Mesendoderm (in vitro differentiated cells): ENCODE measurements at regions not wholly inside any gene's neighbourhood (a gene's known extent, or its start where the extent isn't known, plus 50 kb on each side); places are given as distances from the start of the nearest gene placed in this dataset.
"Not testable (repeated sequence)": the region's sequence is repeated elsewhere in the genome, so short reads cannot be mapped to it uniquely, and the experiment has no call there.

Experiments
- DNase-seq: peaks from one replicate; pipeline ENCODE4 v3.0.0; 2013
- H2AK5ac ChIP-seq: 2 replicates; pipeline ENCODE4 v1.6.1; 2013; ENCODE audit warnings: low read length, inconsistent platforms
- H2BK120ac ChIP-seq: 2 replicates; pipeline ENCODE4 v1.6.1; 2013; ENCODE audit warnings: low read depth, mild to moderate bottlenecking, low read length, moderate library complexity, mixed read lengths
- H2BK15ac ChIP-seq: replicated peaks from 2 replicates; pipeline ENCODE4 v1.6.1; 2013; ENCODE audit warnings: low read depth, mild to moderate bottlenecking, moderate library complexity
- H2BK5ac ChIP-seq: 2 replicates; pipeline ENCODE4 v1.6.1; 2013; ENCODE audit warnings: low read length, inconsistent platforms
- H3K18ac ChIP-seq: 2 replicates; pipeline ENCODE4 v1.6.1; 2013; ENCODE audit warnings: mild to moderate bottlenecking, low read length, mixed read lengths
- H3K23ac ChIP-seq: one replicate; pipeline ENCODE4 v1.6.1; 2013; ENCODE audit warnings: low read length
- H3K27ac ChIP-seq: 2 replicates; pipeline ENCODE4 v1.5.1; 2013; ENCODE audit warnings: low read depth, mild to moderate bottlenecking, inconsistent platforms, low read length, moderate library complexity
- H3K27me3 ChIP-seq: 2 replicates; pipeline ENCODE4 v1.6.1; 2013; ENCODE audit warnings: low read length, control low read depth, mild to moderate bottlenecking, inconsistent platforms; ENCODE audit not compliant: insufficient read depth, poor library complexity
- H3K36me3 ChIP-seq: 2 replicates; pipeline ENCODE4 v1.6.1; 2013; ENCODE audit warnings: low read length, inconsistent platforms; ENCODE audit not compliant: control insufficient read depth, insufficient read depth
- H3K4ac ChIP-seq: one replicate; pipeline ENCODE4 v1.6.1; 2013; ENCODE audit warnings: low read depth, mild to moderate bottlenecking, low read length, moderate library complexity
- H3K4me1 ChIP-seq: 2 replicates; pipeline ENCODE4 v1.6.1; 2013; ENCODE audit warnings: low read depth, low read length, inconsistent platforms; ENCODE audit not compliant: control insufficient read depth
- H3K4me2 ChIP-seq: 2 replicates; pipeline ENCODE4 v1.6.1; 2013; ENCODE audit warnings: low read length
- H3K4me3 ChIP-seq: 2 replicates; pipeline ENCODE4 v1.5.1; 2013; ENCODE audit warnings: mild to moderate bottlenecking, low read length
- H3K56ac ChIP-seq: one replicate; pipeline ENCODE4 v1.6.1; 2013; ENCODE audit warnings: low read length
- H3K79me1 ChIP-seq: 2 replicates; pipeline ENCODE4 v1.6.1; 2013; ENCODE audit warnings: low read length, inconsistent platforms
- H3K79me2 ChIP-seq: 2 replicates; pipeline ENCODE4 v1.6.1; 2013; ENCODE audit warnings: mild to moderate bottlenecking, low read length; ENCODE audit not compliant: control insufficient read depth, insufficient read depth
- H3K9ac ChIP-seq: 2 replicates; pipeline ENCODE4 v1.6.1; 2013; ENCODE audit warnings: low read length, inconsistent platforms
- H4K5ac ChIP-seq: one replicate; pipeline ENCODE4 v1.6.1; 2013; ENCODE audit warnings: low read length
- H4K8ac ChIP-seq: one replicate; pipeline ENCODE4 v1.6.1; 2013; ENCODE audit warnings: low read depth, mild to moderate bottlenecking, control low read depth, low read length, moderate library complexity
- WGBS: extraction: QIAGEN DNeasy Blood & Tissue Kit; methylation state at CpG from one replicate; pipeline ENCODE4 v1.1.7; 2013; ENCODE audit warnings: low lambda C conversion rate, missing lambda C conversion rate; ENCODE audit not compliant: insufficient coverage; ENCODE audit errors: extremely low coverage; 5-methylcytosine and 5-hydroxymethylcytosine counted together

DNA sequence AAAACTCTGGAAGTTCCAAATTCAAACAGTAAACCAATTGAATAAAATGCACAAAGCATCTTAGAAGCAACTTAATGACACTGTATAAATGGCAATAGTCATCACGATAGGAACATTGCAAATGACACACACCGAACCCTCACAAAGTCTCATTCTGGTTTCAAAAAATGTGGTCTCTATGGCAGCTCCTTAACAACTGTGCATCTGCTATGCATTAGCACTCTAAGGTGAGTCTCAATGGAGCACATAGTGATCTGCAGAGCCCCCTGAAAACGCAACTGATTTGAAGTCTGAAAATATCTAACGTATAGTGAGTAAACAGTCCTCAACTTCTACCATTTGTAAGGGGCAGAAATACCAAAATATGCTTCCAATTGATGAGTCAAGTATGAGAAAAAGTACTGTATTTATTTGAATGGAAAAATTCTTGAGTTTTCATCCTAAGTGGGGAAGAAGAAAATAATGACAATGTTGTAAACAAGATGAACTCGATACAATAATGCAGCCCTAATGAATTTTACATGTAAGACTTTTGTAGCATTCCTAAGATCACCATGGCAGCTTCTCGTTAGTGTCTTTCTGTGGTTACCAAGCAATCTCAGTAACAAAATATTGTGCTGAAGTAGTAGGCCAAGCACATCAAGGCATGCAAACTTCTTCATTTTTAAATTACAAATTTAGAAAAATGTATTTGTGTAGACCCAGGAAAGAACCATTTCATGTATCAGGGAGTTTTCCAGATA lies 517.5 kb upstream of the FAM174A start:
- Histone ChIP-seq H3K79me1 (no peaks in the 10 kb centered on the region), H3K23ac (no peak overlapping the region), H2BK5ac (no peak overlapping the region), H3K79me2 (no peaks in the 10 kb centered on the region), H3K4me2 (no peak overlapping the region), H3K27me3 (no peaks in the 10 kb centered on the region), H3K36me3 (no peaks in the 10 kb centered on the region), H3K27ac (no peak overlapping the region), H3K4me3 (no peak overlapping the region), H3K56ac (no peak overlapping the region), H2AK5ac (no peak overlapping the region), H3K4ac (no peak overlapping the region), H4K5ac (no peak overlapping the region), H4K8ac (no peak overlapping the region), H3K18ac (no peak overlapping the region), H2BK15ac (no peak overlapping the region), H3K9ac (no peak overlapping the region), H2BK120ac (no peak overlapping the region), H3K4me1 (no peaks in the 10 kb centered on the region)
- DNase-seq: peak; percentile 0
- no CpG with 5 or more reads among the region's 6 CpGs for WGBS

DNA sequence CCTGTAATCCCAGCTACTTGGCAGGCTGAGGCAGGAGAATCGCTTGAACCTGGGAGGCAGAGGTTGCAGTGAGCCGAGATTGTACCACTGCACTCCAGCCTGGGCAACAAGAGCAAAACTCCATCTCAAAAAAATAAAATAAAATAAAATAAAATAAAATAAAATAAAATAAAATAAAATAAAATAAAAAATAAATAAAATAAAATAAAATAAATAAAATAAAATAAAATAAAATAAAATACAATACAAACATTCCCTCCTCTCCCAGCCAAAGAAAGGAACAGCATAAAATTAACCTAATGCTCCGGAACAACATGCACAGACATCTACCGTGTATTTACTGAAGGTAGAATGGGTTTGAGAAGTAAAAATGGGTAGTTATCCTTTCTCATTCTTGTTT lies 521.9 kb upstream of the FAM174A start:
- not testable (repeated sequence) for H3K23ac ChIP-seq, H3K79me1 ChIP-seq, DNase-seq, H3K9ac ChIP-seq, H3K27ac ChIP-seq, H3K4me1 ChIP-seq, H3K27me3 ChIP-seq, H3K18ac ChIP-seq, H3K56ac ChIP-seq, H3K4ac ChIP-seq, H3K4me3 ChIP-seq, H2BK120ac ChIP-seq, H3K36me3 ChIP-seq, H2BK5ac ChIP-seq, H2BK15ac ChIP-seq, H4K5ac ChIP-seq, H3K79me2 ChIP-seq, H2AK5ac ChIP-seq, H4K8ac ChIP-seq, H3K4me2 ChIP-seq
- WGBS: no CpG with 5 or more reads among the region's 4 CpGs

DNA sequence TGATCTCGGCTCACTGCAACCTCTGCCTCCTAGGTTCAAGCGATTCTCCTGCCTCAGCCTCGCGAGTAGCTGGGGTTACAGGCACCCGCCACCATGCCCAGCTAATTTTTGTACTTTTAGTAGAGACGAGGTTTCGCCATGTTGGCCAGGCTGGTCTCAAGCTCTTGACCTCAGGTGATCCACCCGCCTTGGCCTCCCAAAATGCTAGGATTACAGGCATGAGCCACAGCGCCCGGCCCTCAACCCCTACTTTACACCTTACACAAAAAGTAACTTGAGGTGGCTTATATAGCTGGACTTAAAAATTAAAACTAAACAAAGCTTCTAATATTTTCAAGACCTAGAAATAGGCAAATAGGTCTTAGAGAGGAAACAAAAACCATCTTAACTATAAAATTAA lies 524.0 kb upstream of the FAM174A start:
- H2AK5ac ChIP-seq, H3K27me3 ChIP-seq, H3K23ac ChIP-seq, H3K4me1 ChIP-seq, H4K8ac ChIP-seq, H4K5ac ChIP-seq, H3K27ac ChIP-seq, H2BK120ac ChIP-seq, H3K36me3 ChIP-seq, H3K4me2 ChIP-seq, H3K9ac ChIP-seq, H2BK15ac ChIP-seq, H3K4me3 ChIP-seq, DNase-seq, H2BK5ac ChIP-seq, H3K56ac ChIP-seq, H3K4ac ChIP-seq, H3K79me1 ChIP-seq, H3K18ac ChIP-seq, H3K79me2 ChIP-seq: not testable (repeated sequence)
- WGBS: no CpG with 5 or more reads among the region's 10 CpGs

DNA sequence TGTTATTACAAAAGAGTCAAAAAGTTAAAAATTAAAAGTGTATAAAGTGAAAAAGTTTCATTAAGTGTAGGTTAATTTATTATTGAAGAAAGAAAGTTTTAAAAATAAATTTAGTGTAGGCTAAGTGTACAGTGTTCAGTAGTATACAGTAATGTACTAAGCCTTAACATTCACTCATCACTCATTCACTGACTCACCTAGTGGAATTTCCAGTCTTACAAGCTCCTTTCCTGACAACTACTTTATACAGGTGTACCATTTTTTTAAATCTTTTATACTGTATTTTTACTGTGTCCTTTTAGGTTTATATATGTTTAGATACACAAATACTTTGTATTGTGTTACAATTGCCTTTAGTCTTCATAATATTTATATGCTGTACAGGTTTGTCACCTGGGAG lies 530.2 kb upstream of the FAM174A start:
- no peak overlapping the region for H3K56ac ChIP-seq
- no peaks in the 10 kb centered on the region for H3K79me2 ChIP-seq
- H4K8ac ChIP-seq: no peak overlapping the region
- no peaks in the 10 kb centered on the region for H3K4me1 ChIP-seq
- no peak for DNase-seq
- H3K4me2 ChIP-seq: no peak overlapping the region
- H3K9ac ChIP-seq: no peak overlapping the region
- H2AK5ac ChIP-seq: no peak overlapping the region
- no peaks in the 10 kb centered on the region for H3K27me3 ChIP-seq
- H3K23ac ChIP-seq: no peak overlapping the region
- H2BK120ac ChIP-seq: no peak overlapping the region
- H3K4me3 ChIP-seq: no peak overlapping the region
- no peak overlapping the region for H2BK5ac ChIP-seq
- no peaks in the 10 kb centered on the region for H3K79me1 ChIP-seq
- no peak overlapping the region for H3K18ac ChIP-seq
- no peak overlapping the region for H3K27ac ChIP-seq
- no peaks in the 10 kb centered on the region for H3K36me3 ChIP-seq
- no peak overlapping the region for H3K4ac ChIP-seq
- H2BK15ac ChIP-seq: no peak overlapping the region
- H4K5ac ChIP-seq: no peak overlapping the region

DNA sequence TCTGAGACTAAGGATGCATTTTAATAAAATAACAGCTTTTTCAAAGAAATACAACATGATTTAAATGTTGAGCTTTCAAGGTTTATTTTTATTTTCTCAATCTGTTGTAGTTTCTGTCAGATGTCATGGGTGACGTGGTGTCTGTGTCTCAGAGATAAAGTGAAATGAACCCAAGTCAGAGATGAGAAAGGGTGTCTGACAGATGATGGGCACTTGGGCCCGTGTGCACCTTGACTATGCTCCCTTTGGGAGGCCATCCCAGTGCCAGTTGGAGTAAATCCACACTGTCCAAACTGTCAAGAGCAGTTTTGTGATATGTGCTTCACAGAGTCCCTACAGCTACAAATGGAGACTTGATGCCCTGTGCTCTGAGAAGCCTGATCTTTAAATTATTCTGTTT lies 536.9 kb upstream of the FAM174A start:
- Histone ChIP-seq H3K4ac (no peak overlapping the region), H3K27ac (no peak overlapping the region)
- no CpG with 5 or more reads among the region's 2 CpGs for WGBS

DNA sequence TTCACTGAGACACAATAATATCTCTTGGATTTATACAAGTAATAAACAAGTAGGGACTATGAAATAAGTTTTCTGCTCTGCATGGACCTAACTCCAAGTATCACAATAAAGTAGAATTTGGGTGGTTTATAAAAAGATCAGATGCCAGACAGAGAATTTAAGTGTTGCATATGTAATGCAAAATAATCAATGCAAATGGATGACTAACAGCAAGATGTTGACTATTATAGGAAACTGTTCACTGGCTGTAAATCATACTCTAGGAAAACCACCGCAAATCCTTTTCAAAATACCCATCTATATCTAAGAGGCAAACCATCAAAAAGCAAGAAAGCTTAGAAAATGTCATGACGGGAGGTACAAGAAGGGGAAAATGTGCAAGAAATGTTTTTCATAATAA lies 539.8 kb upstream of the FAM174A start:
- Histone ChIP-seq H3K27me3 (no peaks in the 10 kb centered on the region), H3K79me1 (no peaks in the 10 kb centered on the region), H4K8ac (no peak overlapping the region), H2AK5ac (no peak overlapping the region), H3K27ac (no peak overlapping the region), H2BK15ac (no peak overlapping the region), H3K79me2 (no peaks in the 10 kb centered on the region), H3K4me1 (no peaks in the 10 kb centered on the region), H4K5ac (no peak overlapping the region), H3K56ac (no peak overlapping the region), H3K4me3 (no peak overlapping the region), H3K4ac (no peak overlapping the region), H3K18ac (no peak overlapping the region), H3K9ac (no peak overlapping the region), H2BK120ac (no peak overlapping the region), H3K23ac (no peak overlapping the region), H3K36me3 (no peaks in the 10 kb centered on the region), H3K4me2 (no peak overlapping the region), H2BK5ac (no peak overlapping the region)
- no peak for DNase-seq
- no CpG with 5 or more reads among the region's 2 CpGs for WGBS

More for the DNA sequence above, 536.9 kb upstream of the FAM174A start:
- Histone ChIP-seq H4K8ac (no peak overlapping the region), H3K56ac (no peak overlapping the region), H3K27me3 (no peaks in the 10 kb centered on the region), H2AK5ac (no peak overlapping the region), H3K23ac (no peak overlapping the region), H2BK5ac (no peak overlapping the region), H3K79me2 (no peaks in the 10 kb centered on the region), H3K36me3 (no peaks in the 10 kb centered on the region), H4K5ac (no peak overlapping the region), H2BK120ac (no peak overlapping the region), H3K79me1 (no peaks in the 10 kb centered on the region), H2BK15ac (no peak overlapping the region), H3K9ac (no peak overlapping the region), H3K18ac (no peak overlapping the region), H3K4me2 (no peak overlapping the region), H3K4me1 (no peaks in the 10 kb centered on the region), H3K4me3 (no peak overlapping the region)
- DNase-seq: no peak
